Spleen (tissue), 11 donors: ENCODE measurements at regions not wholly inside any gene's neighbourhood (a gene's known extent, or its start where the extent isn't known, plus 50 kb on each side); places are given as distances from the start of the nearest gene placed in this dataset.
A peak's percentile ranks its signal among the peaks of the same experiment; 100 is the strongest.
"Not testable (repeated sequence)": the region's sequence is repeated elsewhere in the genome, so short reads cannot be mapped to it uniquely, and the experiment has no call there.

ENCODE experiments used
- DNase-seq: peaks from one replicate; pipeline ENCODE4 v3.0.0-alpha.2; 2020
- H3K27ac ChIP-seq, 8 donors: fragments of 200-600 bp; sonication (generic) in 7 of 8; 1 replicate in 4 of 8; 2 replicates in 4 of 8; pipeline versions ENCODE4 v1.5.0 to v1.8.0; 2016 to 2021; ENCODE audit warnings: inconsistent platforms in 4 of 8, mild to moderate bottlenecking in 4 of 8, moderate library complexity in 1 of 8
- H3K27me3 ChIP-seq, 7 donors: fragments of 200-600 bp; sonication (generic) in 6 of 7; replicated peaks in 1 of 7; 1 replicate in 4 of 7; 2 replicates in 3 of 7; pipeline versions ENCODE4 v1.5.0 to v1.8.0; 2016 to 2021; ENCODE audit warnings: inconsistent platforms in 3 of 7, mild to moderate bottlenecking in 1 of 7
- H3K36me3 ChIP-seq, 6 donors: fragments of 200-600 bp; sonication (generic) in 5 of 6; 1 replicate in 4 of 6; 2 replicates in 2 of 6; pipeline versions ENCODE4 v1.5.0 to v1.8.0; 2016 to 2021; ENCODE audit warnings: inconsistent platforms in 2 of 6
- H3K4me1 ChIP-seq, 6 donors: fragments of 200-600 bp; sonication (generic) in 5 of 6; 1 replicate in 3 of 6; 2 replicates in 3 of 6; pipeline versions ENCODE4 v1.5.0 to v1.8.0; 2016 to 2021; ENCODE audit warnings: inconsistent platforms in 3 of 6
- H3K4me3 ChIP-seq, 8 donors: fragments of 200-600 bp; sonication (generic) in 7 of 8; 1 replicate in 4 of 8; 2 replicates in 4 of 8; pipeline versions ENCODE4 v1.5.0 to v1.8.0; 2016 to 2021; ENCODE audit warnings: inconsistent platforms in 4 of 8, mild to moderate bottlenecking in 4 of 8, moderate library complexity in 2 of 8
- H3K9me3 ChIP-seq, 8 donors: fragments of 200-600 bp; sonication (generic) in 7 of 8; 1 replicate in 4 of 8; 2 replicates in 4 of 8; pipeline versions ENCODE4 v1.5.0 to v1.8.0; 2016 to 2021; ENCODE audit warnings: inconsistent platforms in 4 of 8
- CTCF ChIP-seq, 11 experiments: fragments of 200-600 bp in 7 of 11; fragments of 450-650 bp in 4 of 11; sonication (generic) in 4 of 11; IDR thresholded peaks in 8 of 11; conservative IDR thresholded peaks in 3 of 11; 1 replicate in 7 of 11; 2 replicates in 4 of 11; pipeline versions ENCODE4 v1.4.0 to v1.8.0; 2016 to 2021; ENCODE audit warnings: antibody characterized with exemption in 11 of 11, inconsistent platforms in 4 of 11, mild to moderate bottlenecking in 1 of 11
- POLR2A ChIP-seq, 3 donors: fragments of 450-650 bp; IDR thresholded peaks; one replicate each; pipeline ENCODE4 v1.5.1; 2017; ENCODE audit warnings: antibody characterized with exemption in 3 of 3, mild to moderate bottlenecking in 1 of 3
- POLR2AphosphoS5 ChIP-seq, 3 donors: sonication (generic); formaldehyde crosslinking; IDR thresholded peaks; one replicate each; pipeline ENCODE4 v1.5.1; 2017; ENCODE audit warnings: antibody characterized with exemption in 3 of 3
- WGBS, 5 donors: extraction: QIAGEN DNeasy Blood & Tissue Kit in 3 of 5; methylation state at CpG; one replicate each; pipeline versions ENCODE4 v1.1.5 to v1.1.7; 2013 to 2018; 5-methylcytosine and 5-hydroxymethylcytosine counted together
- intact Hi-C: fragments of 100-400 bp; cut with DNase I; formaldehyde crosslinking; loops from one replicate; pipeline ENCODE4 v1.15.0; 2023; ENCODE audit warnings: low total_unique reads
- donor health status: healthy with polysubstance abuse.
- donor health status: DM: no; HTN: no; CAD: no; lungs with moderate emphysema.
- donor health status: DM: no; HTN: no; CAD: no.
- donor health status: Bipolar disorder and iron deficiency.
- donor health status: healthy.
- donor health status: DM: no; HTN: no; CAD: no.
- donor health status: DM: yes; HTN: yes; CAD: no.

GRCh38 chr13:61500176-61500575 lies 84.5 kb upstream of the PCDH20 start:
- WGBS, 5 donors: 21 to 39% (median 29%) methylated on average over 1 of the region's 1 CpG
- no peaks in the 10 kb centered on the region for H3K36me3 ChIP-seq
- no peak overlapping the region for H3K4me3 ChIP-seq
- no peak overlapping the region for H3K27ac ChIP-seq
- peaks cover 0 to 8% (median 0%) of the 10 kb centered on the region in 8 donors for H3K9me3 ChIP-seq
- no peak for DNase-seq
- H3K27me3 ChIP-seq: no peaks in the 10 kb centered on the region
- H3K4me1 ChIP-seq: no peaks in the 10 kb centered on the region
- TF ChIP-seq CTCF (IDR thresholded peaks at IDR 0.05 in 8 of 11, conservative IDR thresholded peaks at IDR 0.05 in 3 of 11): no peak
- no peak for TF ChIP-seq POLR2AphosphoS5 (IDR thresholded peaks at IDR 0.05)
- intact Hi-C loops: no loop called here

GRCh38 chr13:61495648-61496047 lies 80.0 kb upstream of the PCDH20 start:
- no peaks in the 10 kb centered on the region for H3K27me3 ChIP-seq
- H3K36me3 ChIP-seq: no peaks in the 10 kb centered on the region
- 61 to 84% (median 79%) methylated on average over 2 of the region's 2 CpGs for WGBS, 5 donors
- TF ChIP-seq CTCF (IDR thresholded peaks at IDR 0.05 in 8 of 11, conservative IDR thresholded peaks at IDR 0.05 in 3 of 11) (no peak), POLR2AphosphoS5 (IDR thresholded peaks at IDR 0.05) (no peak), POLR2A (IDR thresholded peaks at IDR 0.05) (no peak)
- DNase-seq: no peak
- intact Hi-C loops: no loop called here
- H3K4me3 ChIP-seq: no peak overlapping the region
- H3K27ac ChIP-seq: no peak overlapping the region
- H3K9me3 ChIP-seq: peaks cover 0 to 6% (median 0%) of the 10 kb centered on the region in 8 donors
- no peaks in the 10 kb centered on the region for H3K4me1 ChIP-seq

DNA sequence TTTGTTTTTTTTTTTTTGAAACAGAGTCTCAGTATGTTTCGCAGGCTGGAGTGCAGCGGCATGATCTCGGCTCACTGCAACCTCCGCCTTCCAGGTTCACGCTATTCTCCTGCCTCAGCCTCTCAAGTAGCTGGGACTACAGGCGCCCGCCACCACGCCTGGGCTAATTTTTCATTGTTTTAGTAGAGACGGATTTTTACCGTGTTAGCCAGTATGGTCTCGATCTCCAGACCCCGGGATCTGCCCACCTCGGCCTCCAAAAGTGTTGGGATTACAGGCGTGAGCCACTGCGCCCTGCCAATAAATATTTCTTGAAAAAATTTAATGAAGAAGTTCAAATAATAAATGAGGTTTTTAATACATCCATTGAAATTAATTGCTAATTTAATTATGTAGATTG lies 77.9 kb upstream of the PCDH20 start:
- H3K36me3 ChIP-seq, H3K4me3 ChIP-seq, H3K9me3 ChIP-seq, intact Hi-C loops, H3K4me1 ChIP-seq, H3K27me3 ChIP-seq, H3K27ac ChIP-seq: not testable (repeated sequence)
- 93 to 96% (median 94%) methylated on average over 15 of the region's 15 CpGs for WGBS, 5 donors
- DNase-seq: peak; percentile 33

DNA sequence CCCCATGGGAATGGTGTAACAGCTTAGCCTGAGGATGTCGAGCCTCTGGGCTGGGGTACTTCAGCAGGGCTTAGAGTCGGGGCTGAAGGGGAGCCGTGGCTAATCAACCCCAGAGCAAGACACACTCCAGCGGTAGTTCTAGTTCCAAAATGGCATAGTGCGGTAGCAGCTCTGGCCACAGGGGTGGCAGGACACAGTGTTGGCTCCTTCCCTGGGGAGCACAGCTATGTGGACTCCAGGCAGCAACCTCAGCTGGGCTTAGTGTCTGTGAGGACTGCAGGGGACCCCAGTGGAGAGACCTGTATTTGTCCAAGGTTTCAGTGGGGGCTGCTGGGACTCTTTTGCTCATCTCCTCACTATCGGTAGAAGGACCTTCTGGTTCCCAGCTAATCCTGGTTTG lies 70.8 kb upstream of the PCDH20 start:
- H3K4me1 ChIP-seq: no peaks in the 10 kb centered on the region
- WGBS, 5 donors: 73 to 90% (median 83%) methylated on average over 6 of the region's 6 CpGs

More for the DNA sequence above, 70.8 kb upstream of the PCDH20 start:
- intact Hi-C loops: no loop called here
- Histone ChIP-seq H3K36me3 (no peaks in the 10 kb centered on the region), H3K27me3 (no peaks in the 10 kb centered on the region), H3K27ac (no peak overlapping the region), H3K4me3 (no peak overlapping the region), H3K9me3 (peaks cover 0 to 14% (median 0%) of the 10 kb centered on the region in 8 donors)
- no peak for TF ChIP-seq POLR2AphosphoS5 (IDR thresholded peaks at IDR 0.05)
- no peak for TF ChIP-seq POLR2A (IDR thresholded peaks at IDR 0.05)
- no peak for TF ChIP-seq CTCF (IDR thresholded peaks at IDR 0.05 in 8 of 11, conservative IDR thresholded peaks at IDR 0.05 in 3 of 11)
- DNase-seq: peak; percentile 42
